Vagina (tissue), 2 donors: ENCODE measurements at regions not wholly inside any gene's neighbourhood (a gene's known extent, or its start where the extent isn't known, plus 50 kb on each side); places are given as distances from the start of the nearest gene placed in this dataset.
"Not testable (repeated sequence)": the region's sequence is repeated elsewhere in the genome, so short reads cannot be mapped to it uniquely, and the experiment has no call there.

Experiments
- DNase-seq, 2 donors: peaks; one replicate each; pipeline ENCODE4 v3.0.0-alpha.2; 2017; ENCODE audit errors: extremely low spot score in 2 of 2
- H3K27ac ChIP-seq: fragments of 200-600 bp; sonication (generic); one replicate; pipeline ENCODE4 v1.5.1; 2019
- H3K27me3 ChIP-seq: fragments of 200-600 bp; sonication (generic); one replicate; pipeline ENCODE4 v1.5.1; 2019
- H3K36me3 ChIP-seq, 2 donors: fragments of 200-600 bp; sonication (generic); one replicate each; pipeline ENCODE4 v1.5.1; 2017 to 2019
- H3K4me1 ChIP-seq: fragments of 200-600 bp; sonication (generic); one replicate; pipeline ENCODE4 v1.5.1; 2019
- H3K4me3 ChIP-seq, 2 donors: fragments of 200-600 bp; sonication (generic); 1 replicate in 1 of 2; 2 replicates in 1 of 2; pipeline ENCODE4 v1.5.1; 2016 to 2019
- H3K9me3 ChIP-seq: fragments of 200-600 bp; sonication (generic); one replicate; pipeline ENCODE4 v1.5.1; 2019
- POLR2A ChIP-seq, 2 donors: fragments of 450-650 bp; IDR thresholded peaks; one replicate each; pipeline ENCODE4 v1.6.1; 2017; ENCODE audit warnings: antibody characterized with exemption in 2 of 2, mild to moderate bottlenecking in 2 of 2, moderate library complexity in 2 of 2
- POLR2AphosphoS5 ChIP-seq, 2 donors: sonication (generic); formaldehyde crosslinking; IDR thresholded peaks; one replicate each; pipeline ENCODE4 v1.9.0; 2017; ENCODE audit warnings: antibody characterized with exemption in 2 of 2, mild to moderate bottlenecking in 2 of 2, low read depth in 1 of 2; ENCODE audit not compliant: insufficient read depth in 1 of 2
- intact Hi-C: fragments of 100-400 bp; cut with DNase I; formaldehyde crosslinking; loops from one replicate; pipeline ENCODE4 v1.15.1; 2023
- TF ChIP-seq, protein P1 (sequence below), 3 experiments: fragments of 450-650 bp in 2 of 3; fragments of 200-600 bp in 1 of 3; sonication (generic) in 1 of 3; IDR thresholded peaks; one replicate each; pipeline ENCODE4 v1.5.1; 2017 to 2019; ENCODE audit warnings: antibody characterized with exemption in 3 of 3, mild to moderate bottlenecking in 2 of 3, moderate library complexity in 2 of 3

DNA sequence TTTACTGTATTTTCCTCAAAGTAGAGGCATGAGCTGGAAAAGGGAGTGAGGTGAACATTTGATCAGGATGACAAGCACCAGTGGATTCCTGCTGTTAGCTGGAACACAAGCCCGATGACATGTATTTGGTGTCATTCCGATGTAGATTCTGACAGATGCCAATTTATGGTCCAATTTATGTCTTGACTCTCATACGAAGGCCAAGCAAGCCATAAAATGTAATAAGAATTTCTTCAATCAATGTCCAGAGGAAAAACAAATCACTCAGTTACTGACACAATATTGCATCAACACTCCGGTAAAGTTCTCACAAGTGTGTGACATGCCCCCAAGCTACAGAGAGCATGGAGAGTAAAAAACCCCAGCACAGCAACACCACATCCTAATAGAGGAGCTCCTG is 138.3 kb upstream of the ZNF521 start:
- Histone ChIP-seq H3K4me3 (no peak overlapping the region), H3K9me3 (no peaks in the 10 kb centered on the region), H3K36me3 (no peaks in the 10 kb centered on the region), H3K4me1 (no peaks in the 10 kb centered on the region), H3K27me3 (no peaks in the 10 kb centered on the region), H3K27ac (no peak overlapping the region)
- intact Hi-C loops: no loop called here
- TF ChIP-seq, protein P1, sequence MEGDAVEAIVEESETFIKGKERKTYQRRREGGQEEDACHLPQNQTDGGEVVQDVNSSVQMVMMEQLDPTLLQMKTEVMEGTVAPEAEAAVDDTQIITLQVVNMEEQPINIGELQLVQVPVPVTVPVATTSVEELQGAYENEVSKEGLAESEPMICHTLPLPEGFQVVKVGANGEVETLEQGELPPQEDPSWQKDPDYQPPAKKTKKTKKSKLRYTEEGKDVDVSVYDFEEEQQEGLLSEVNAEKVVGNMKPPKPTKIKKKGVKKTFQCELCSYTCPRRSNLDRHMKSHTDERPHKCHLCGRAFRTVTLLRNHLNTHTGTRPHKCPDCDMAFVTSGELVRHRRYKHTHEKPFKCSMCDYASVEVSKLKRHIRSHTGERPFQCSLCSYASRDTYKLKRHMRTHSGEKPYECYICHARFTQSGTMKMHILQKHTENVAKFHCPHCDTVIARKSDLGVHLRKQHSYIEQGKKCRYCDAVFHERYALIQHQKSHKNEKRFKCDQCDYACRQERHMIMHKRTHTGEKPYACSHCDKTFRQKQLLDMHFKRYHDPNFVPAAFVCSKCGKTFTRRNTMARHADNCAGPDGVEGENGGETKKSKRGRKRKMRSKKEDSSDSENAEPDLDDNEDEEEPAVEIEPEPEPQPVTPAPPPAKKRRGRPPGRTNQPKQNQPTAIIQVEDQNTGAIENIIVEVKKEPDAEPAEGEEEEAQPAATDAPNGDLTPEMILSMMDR (IDR thresholded peaks at IDR 0.05): no peak
- DNase-seq: no peak

DNA sequence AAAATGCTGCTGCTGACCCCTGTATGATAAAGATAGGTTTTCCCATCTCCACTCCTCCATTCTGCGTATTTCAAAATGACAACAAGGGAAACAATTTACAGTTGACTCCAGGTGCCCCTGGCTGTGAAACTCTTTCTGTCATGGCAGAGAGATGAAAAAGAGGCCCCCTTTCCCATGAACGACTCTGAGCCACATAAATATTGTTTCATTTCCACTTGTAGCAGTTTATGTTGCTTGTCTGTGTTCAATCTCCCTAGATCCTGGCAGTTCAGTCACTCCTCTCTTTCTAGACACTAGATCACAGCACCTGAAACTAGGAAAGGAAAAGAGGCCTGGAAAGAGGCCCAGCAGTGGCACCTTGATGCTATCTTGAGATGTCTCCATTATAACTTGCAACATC is 121.0 kb upstream of the ZNF521 start:
- Histone ChIP-seq H3K36me3 (no peaks in the 10 kb centered on the region), H3K4me1 (peaks cover 7% of the 10 kb centered on the region), H3K9me3 (no peaks in the 10 kb centered on the region), H3K4me3 (no peak overlapping the region), H3K27ac (no peak overlapping the region), H3K27me3 (no peaks in the 10 kb centered on the region)
- intact Hi-C loops: no loop called here
- no peak for DNase-seq
- TF ChIP-seq, protein P1 (IDR thresholded peaks at IDR 0.05): no peak
- no peak for TF ChIP-seq POLR2A (IDR thresholded peaks at IDR 0.05)
- no peak for TF ChIP-seq POLR2AphosphoS5 (IDR thresholded peaks at IDR 0.05; ENCODE audit: insufficient read depth in 1 of 2, low read depth in 1 of 2)

- H3K4me3 ChIP-seq, DNase-seq, H3K36me3 ChIP-seq, H3K27ac ChIP-seq, H3K27me3 ChIP-seq, H3K9me3 ChIP-seq, intact Hi-C loops: not testable (repeated sequence)
- H3K4me1 ChIP-seq: peaks cover 13% of the 10 kb centered on the region
Measured at GRCh38 chr18:25470756-25471524, 119.0 kb upstream of the ZNF521 start.

GRCh38 chr18:25470062-25470461 is 118.1 kb upstream of the ZNF521 start:
- no peaks in the 10 kb centered on the region for H3K9me3 ChIP-seq
- DNase-seq: no peak
- no peaks in the 10 kb centered on the region for H3K36me3 ChIP-seq
- H3K27ac ChIP-seq: no peak overlapping the region
- H3K4me3 ChIP-seq: no peak overlapping the region
- H3K27me3 ChIP-seq: no peaks in the 10 kb centered on the region
- H3K4me1 ChIP-seq: peaks cover 13% of the 10 kb centered on the region
- TF ChIP-seq, protein P1 (IDR thresholded peaks at IDR 0.05): no peak
- TF ChIP-seq POLR2AphosphoS5 (IDR thresholded peaks at IDR 0.05; ENCODE audit: insufficient read depth in 1 of 2, low read depth in 1 of 2): no peak
- TF ChIP-seq POLR2A (IDR thresholded peaks at IDR 0.05): no peak
- intact Hi-C loops: no loop called here

DNA sequence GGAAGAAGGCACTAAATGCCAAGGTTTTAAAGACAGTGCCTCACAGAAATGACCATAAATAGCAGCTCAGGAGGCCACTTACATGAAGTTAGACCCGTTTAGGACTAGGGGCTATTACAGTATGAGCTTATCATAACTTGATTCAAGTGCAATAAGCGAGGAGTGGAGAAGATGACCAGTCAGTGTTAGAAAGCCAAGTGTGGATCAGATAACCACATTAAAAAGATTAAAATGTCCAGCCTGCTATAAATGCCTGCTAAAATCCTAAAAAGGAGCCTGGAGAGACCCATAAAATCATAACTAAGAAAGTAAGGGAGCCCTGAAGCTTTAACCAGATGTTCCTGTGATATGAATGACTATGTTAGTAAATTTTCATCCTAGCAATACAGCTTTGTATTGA is 117.5 kb upstream of the ZNF521 start:
- Histone ChIP-seq H3K27me3 (no peaks in the 10 kb centered on the region), H3K36me3 (no peaks in the 10 kb centered on the region), H3K27ac (no peak overlapping the region), H3K9me3 (no peaks in the 10 kb centered on the region), H3K4me3 (no peak overlapping the region), H3K4me1 (peaks cover 13% of the 10 kb centered on the region)
- intact Hi-C loops: no loop called here
- TF ChIP-seq POLR2AphosphoS5 (IDR thresholded peaks at IDR 0.05; ENCODE audit: insufficient read depth in 1 of 2, low read depth in 1 of 2): no peak
- no peak for TF ChIP-seq POLR2A (IDR thresholded peaks at IDR 0.05)
- TF ChIP-seq, protein P1 (IDR thresholded peaks at IDR 0.05): no peak
- no peak for DNase-seq
